ENCODE measurements at regions not wholly inside any gene's neighbourhood (a gene's known extent, or its start where the extent isn't known, plus 50 kb on each side); places are given as distances from the start of the nearest gene placed in this dataset.

DNA sequence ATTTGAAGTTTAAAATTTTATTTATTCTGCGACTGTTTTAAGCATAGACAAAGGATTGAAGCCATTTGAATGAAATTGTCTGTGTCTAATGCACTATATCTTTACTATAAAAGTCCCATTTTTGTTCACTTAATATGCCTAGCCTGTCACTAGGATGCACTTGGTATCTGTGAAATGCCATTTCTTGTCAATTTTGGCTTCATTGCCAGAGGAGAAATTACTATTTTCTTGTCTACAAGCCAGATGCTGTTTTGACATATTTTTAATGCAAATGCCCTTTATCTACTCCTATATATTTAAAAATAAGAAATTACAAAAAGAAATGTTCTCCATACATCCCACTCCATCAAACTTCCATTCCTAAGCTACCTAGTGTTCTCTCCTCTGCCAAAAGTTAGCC is 1704.5 kb upstream of the RAG2 start:
- TF ChIP-seq ELF4 (CRISPR knock-in tag; IDR thresholded peaks at IDR 0.05; ENCODE audit: low read depth) (no peak), ZNF121 (CRISPR knock-in tag; IDR thresholded peaks at IDR 0.05) (no peak), ZNF423 (CRISPR knock-in tag; IDR thresholded peaks at IDR 0.05) (no peak), TP53 (CRISPR knock-in tag; IDR thresholded peaks at IDR 0.05) (no peak)
- TF ChIP-seq, protein P1, sequence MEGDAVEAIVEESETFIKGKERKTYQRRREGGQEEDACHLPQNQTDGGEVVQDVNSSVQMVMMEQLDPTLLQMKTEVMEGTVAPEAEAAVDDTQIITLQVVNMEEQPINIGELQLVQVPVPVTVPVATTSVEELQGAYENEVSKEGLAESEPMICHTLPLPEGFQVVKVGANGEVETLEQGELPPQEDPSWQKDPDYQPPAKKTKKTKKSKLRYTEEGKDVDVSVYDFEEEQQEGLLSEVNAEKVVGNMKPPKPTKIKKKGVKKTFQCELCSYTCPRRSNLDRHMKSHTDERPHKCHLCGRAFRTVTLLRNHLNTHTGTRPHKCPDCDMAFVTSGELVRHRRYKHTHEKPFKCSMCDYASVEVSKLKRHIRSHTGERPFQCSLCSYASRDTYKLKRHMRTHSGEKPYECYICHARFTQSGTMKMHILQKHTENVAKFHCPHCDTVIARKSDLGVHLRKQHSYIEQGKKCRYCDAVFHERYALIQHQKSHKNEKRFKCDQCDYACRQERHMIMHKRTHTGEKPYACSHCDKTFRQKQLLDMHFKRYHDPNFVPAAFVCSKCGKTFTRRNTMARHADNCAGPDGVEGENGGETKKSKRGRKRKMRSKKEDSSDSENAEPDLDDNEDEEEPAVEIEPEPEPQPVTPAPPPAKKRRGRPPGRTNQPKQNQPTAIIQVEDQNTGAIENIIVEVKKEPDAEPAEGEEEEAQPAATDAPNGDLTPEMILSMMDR (IDR thresholded peaks at IDR 0.05): no peak
- TF ChIP-seq, protein P2, sequence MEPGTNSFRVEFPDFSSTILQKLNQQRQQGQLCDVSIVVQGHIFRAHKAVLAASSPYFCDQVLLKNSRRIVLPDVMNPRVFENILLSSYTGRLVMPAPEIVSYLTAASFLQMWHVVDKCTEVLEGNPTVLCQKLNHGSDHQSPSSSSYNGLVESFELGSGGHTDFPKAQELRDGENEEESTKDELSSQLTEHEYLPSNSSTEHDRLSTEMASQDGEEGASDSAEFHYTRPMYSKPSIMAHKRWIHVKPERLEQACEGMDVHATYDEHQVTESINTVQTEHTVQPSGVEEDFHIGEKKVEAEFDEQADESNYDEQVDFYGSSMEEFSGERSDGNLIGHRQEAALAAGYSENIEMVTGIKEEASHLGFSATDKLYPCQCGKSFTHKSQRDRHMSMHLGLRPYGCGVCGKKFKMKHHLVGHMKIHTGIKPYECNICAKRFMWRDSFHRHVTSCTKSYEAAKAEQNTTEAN (CRISPR knock-in tag; IDR thresholded peaks at IDR 0.05): no peak
- TF ChIP-seq, protein P3, sequence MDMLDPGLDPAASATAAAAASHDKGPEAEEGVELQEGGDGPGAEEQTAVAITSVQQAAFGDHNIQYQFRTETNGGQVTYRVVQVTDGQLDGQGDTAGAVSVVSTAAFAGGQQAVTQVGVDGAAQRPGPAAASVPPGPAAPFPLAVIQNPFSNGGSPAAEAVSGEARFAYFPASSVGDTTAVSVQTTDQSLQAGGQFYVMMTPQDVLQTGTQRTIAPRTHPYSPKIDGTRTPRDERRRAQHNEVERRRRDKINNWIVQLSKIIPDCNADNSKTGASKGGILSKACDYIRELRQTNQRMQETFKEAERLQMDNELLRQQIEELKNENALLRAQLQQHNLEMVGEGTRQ (CRISPR knock-in tag; IDR thresholded peaks at IDR 0.05): no peak
- TF ChIP-seq, protein P4, sequence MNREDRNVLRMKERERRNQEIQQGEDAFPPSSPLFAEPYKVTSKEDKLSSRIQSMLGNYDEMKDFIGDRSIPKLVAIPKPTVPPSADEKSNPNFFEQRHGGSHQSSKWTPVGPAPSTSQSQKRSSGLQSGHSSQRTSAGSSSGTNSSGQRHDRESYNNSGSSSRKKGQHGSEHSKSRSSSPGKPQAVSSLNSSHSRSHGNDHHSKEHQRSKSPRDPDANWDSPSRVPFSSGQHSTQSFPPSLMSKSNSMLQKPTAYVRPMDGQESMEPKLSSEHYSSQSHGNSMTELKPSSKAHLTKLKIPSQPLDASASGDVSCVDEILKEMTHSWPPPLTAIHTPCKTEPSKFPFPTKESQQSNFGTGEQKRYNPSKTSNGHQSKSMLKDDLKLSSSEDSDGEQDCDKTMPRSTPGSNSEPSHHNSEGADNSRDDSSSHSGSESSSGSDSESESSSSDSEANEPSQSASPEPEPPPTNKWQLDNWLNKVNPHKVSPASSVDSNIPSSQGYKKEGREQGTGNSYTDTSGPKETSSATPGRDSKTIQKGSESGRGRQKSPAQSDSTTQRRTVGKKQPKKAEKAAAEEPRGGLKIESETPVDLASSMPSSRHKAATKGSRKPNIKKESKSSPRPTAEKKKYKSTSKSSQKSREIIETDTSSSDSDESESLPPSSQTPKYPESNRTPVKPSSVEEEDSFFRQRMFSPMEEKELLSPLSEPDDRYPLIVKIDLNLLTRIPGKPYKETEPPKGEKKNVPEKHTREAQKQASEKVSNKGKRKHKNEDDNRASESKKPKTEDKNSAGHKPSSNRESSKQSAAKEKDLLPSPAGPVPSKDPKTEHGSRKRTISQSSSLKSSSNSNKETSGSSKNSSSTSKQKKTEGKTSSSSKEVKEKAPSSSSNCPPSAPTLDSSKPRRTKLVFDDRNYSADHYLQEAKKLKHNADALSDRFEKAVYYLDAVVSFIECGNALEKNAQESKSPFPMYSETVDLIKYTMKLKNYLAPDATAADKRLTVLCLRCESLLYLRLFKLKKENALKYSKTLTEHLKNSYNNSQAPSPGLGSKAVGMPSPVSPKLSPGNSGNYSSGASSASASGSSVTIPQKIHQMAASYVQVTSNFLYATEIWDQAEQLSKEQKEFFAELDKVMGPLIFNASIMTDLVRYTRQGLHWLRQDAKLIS (CRISPR knock-in tag; IDR thresholded peaks at IDR 0.05; ENCODE audit: borderline replicate concordance): no peak

All from WTC11 (cell line).